HG02973 (cell line): ENCODE measurements at regions not wholly inside any gene's neighbourhood (a gene's known extent, or its start where the extent isn't known, plus 50 kb on each side); places are given as distances from the start of the nearest gene placed in this dataset.

ENCODE experiments used
- ATAC-seq: cut with Tn5 transposase; IDR thresholded peaks from one replicate; pipeline ENCODE4 v1.9.1; 2021; ENCODE audit warnings: moderate library complexity; ENCODE audit not compliant: unreplicated experiment

DNA sequence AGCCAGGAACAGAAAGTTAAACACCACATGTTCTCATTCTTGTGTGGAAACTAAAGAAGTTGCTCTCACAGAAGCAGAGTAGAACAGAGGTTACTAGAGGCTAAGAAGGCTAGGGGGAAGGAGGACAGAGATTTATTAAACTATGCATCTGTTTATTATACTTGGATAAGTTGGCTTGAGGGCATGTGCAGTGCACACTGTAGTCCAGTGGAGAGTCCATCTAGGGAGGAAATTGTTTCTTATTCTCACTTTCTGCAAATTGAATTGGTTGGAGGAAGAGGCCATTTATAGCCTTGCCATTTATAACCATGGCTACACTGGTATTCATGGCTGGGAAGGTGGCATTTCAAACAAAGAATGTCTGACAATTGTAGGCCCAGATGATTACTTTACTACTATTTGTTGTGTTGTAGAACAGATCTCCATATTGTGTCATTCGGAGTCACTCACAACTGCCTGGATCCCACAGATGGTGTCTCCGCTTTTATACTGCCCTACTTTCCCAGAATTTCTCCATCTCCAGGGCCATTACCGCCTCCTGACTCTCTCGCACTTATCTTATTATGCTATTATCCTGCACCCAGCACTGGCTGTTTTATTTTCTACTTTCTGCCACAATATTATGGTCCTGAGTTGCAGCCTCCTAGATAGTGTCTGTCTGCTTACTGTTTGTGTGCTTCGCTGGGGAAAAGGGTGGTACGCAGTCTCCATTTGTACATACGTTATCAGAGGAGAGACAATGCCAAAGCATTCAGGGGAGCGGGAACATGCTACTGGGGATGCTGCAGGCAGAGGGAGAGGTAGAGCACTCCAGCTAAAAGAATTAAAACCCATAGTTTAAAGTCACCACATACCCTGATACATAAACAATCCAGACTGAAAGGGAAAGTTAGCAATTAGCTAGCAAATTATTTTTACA is 169.3 kb upstream of the BLID start:
- ATAC-seq = no peak

DNA sequence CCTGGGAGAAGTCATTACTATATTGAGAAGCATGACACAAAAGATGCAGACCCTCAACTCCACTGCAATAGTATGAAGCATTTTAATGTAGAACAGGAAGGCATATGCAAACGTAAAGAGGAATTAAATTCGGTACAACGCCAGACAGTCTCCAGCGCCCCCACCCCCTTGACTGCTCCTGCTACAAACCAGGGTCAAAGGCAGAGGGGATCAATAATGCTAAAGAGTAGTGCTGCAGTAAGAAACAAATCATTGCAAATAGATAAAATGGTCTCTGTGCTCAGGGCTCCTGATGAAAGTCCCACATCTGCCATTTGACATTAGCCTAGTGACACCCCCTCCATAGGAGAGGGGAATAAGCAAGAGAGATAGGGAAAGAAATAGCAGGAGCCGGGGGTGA is 164.9 kb upstream of the BLID start:
- no peak for ATAC-seq

DNA sequence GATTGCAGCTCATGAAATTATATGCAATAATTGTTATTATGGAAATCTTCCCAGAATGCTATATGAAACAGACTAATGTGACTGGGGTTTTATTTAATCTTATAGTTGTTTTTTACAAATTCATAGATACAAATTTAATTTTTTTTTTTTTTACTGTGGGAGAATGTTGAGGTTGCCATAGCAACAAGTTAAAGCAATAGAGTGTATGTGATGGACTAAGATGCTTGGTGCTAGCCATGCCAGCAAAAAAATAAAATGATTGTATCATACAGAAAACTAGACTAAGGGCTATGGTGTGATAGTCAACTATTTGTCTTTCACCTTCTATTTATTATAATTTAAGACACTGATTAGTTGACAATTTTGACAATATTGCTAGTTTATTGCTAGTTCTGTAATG is 163.2 kb upstream of the BLID start:
- ATAC-seq = no peak

DNA sequence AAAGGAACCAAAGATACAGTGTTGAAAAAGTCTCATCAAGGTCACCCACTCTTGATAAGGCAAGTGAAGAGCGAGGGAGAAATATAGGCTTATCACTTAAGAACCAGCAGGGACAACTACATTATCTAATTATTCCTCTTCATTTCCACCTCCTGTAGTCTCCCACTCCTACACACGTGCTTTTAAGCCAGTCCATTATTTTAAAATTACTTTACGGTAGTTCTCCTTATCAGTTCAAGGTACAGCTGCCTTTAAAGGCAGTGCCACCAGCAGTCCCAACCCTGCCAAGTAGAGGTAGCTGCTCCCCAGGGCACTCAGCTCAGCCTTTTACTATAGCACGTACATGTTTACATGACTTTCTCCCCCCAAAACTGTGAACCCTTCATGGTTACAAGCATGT is 161.5 kb upstream of the BLID start:
- no peak for ATAC-seq

DNA sequence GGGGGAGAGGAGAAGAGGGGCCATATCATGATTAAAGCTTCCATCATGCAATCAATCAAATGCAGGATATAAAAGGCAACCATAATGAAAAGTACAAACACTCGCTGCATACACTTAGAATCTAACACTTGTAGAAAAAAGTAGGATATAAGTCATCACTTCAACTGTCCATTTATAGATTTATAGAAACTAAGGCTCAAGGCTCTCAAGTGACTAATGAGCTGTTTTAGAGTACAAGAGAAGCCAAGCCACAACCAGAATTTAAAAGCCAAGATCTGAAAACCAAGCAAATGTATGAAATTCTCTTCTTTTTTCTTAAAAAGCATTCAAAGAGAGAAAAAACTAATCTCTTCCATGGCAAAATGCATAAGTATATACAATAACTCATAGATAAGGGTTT is 160.2 kb upstream of the BLID start:
- no peak for ATAC-seq

DNA sequence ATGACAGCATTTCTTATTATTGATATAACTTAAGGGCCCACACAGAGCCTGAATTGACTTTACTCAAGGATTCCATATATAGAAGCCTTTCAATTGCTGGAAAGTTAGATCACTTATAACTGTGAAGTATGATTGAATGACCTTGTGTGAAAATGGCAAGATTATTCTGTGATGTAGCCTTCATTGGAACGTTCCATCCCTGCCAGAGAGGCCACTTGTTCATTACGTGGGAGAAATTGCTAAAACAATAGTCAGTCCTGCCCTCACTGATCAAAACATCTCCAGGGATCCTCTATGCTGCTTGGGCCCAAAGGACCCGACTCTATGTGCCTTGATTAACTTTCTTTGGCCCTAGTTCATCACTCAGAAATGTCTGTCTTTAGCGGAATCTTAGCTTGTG is 159.5 kb upstream of the BLID start:
- no peak for ATAC-seq

DNA sequence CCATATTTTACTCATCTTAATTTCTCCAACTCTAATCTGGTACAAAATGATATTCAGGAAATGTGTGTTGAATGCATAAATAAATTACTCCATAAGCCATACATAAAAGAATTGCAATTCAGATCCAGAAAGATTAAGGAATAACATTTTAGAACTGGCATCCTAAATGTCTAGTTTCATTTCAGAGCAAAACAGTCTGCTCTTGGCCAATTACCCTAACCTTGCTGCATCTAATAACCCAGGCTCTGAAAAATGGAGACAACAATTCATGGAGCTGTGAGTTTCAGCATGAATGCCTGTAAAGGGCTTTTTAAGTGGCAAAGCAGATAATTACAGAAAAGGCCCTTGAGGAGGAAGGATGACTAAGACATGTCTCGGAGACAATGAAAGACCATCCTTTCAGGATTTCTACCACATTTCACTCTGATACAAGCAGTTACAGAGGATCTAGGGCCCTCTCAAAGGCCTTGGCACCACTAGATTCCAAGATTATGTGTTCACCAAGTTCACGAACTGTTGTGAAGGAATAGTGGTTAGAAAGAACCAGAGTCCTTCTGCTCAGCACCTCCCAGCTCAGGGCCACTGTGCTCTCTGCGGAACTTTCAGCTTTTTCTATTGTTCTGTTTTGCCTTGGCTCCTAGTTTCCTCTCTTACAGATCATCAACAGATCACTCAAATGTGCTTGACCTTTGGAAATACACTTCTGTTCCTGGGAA is 157.6 kb upstream of the BLID start:
- no peak for ATAC-seq

DNA sequence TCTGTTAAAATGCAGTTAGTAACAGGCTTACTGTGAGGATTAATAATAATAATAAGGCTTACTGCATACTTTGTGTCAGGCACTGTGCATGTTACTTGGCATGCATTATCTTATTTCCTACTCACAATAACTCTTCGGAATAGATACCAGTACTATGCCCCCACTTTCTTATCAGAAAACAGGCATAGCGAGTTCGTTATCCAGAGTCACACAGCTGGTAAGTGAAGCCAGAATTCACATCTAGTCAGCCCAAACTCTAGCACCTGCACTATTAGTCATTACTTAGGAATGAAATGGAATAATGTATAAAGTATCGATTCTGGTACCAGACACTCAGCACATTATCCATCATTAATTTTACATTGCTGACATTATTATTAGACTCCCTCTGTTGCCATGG is 155.7 kb upstream of the BLID start:
- no peak for ATAC-seq

DNA sequence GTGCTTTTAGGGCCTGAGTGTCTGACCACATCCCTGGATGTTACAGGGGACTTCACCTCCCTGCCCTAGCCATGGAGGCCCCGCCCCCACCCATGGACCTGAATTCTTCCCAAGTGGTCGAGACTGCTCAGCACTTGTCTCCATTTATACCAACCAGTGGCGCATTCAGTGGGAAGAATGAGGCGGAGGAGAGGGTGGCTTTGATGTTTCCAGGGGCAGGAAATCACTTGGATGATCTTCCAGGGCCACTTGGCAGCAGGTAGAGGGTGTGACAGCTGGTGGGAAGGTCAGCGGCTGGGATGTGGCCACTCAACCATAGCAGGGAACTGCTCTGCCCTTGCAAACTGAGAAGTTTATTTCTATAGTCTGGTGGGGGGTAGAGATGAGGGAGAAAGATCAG is 155.1 kb upstream of the BLID start:
- no peak for ATAC-seq

DNA sequence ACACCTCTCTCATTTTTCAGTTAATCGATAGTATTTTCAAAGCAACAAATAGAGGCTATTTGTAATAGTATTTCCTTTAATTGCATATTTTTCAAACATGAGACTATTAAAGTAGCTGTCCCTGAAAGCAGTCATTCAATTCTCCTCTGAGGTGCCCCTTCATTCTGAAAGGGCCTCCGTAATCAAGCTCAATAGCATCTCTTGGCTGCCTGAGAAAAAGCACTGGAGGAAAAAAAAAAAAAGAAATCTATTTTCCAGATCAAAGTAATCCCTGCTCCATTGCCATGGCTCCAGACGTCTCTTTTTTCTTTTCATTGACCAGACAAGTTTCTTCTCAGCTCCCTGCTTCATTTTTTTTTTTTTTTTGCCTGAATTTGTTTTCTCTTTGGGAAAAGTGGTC is 154.5 kb upstream of the BLID start:
- no peak for ATAC-seq

DNA sequence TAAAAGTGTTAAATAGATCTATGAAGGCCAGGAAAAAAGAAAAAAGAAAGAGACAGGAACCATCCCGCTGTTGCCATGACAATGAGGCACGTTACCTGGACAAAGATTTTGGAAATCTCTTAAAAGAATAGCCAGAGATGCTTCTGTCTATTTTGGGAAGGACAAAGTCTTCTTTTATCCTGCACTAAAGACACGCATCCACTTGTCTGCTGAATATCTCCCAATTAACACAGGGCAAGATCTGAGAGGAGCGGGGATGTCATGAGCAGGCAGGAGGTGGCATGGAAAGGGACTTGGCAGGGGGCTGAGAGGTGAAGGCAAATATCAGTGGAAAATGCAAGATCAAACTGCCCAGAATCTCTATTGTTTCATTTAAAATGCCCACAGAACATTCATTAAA is 153.8 kb upstream of the BLID start:
- ATAC-seq = no peak

DNA sequence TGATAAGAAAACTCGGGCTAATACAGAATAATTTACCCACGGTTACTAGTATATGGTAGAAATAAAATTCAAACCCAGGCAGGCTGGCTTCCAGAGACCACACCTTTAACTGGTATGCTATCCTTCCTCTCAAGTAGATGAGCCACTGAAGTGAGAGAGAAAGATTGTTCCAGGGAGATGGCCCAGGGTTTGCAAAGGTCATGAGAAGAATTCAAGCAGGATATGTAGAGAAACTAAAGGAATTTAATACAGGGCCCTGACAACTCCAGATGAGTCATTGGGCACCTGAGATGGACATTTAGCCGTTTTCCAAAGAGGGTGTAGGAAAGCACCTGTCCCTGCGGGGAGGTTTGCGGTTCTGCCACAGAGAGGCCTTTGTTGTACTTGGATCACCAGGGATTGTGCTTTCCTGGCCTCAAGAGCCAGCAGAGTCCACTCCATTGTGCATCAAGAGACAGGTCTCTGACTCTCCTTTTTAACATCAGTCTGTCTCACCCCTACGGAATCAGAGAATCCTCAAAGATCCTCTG is 152.7 kb upstream of the BLID start:
- ATAC-seq = no peak

DNA sequence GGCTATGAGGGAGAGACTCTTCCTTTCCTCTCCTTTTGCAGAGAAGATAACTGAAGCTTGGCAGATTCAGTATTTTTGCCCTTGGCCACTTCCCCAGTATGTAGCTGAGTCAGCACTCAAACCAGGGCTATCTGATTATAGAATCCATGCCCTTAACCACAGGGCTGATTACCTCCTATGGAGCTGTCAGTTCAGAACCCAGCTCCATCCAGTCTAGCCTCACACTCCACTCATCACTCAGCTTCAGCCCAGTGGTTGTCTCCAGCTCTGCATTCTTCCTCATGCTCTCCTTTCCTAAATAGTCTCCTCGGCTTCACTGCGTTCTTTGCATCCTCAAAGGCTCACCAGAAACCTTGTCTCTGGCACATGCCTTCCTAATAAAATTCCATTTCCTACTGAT is 151.6 kb upstream of the BLID start:
- ATAC-seq = no peak

DNA sequence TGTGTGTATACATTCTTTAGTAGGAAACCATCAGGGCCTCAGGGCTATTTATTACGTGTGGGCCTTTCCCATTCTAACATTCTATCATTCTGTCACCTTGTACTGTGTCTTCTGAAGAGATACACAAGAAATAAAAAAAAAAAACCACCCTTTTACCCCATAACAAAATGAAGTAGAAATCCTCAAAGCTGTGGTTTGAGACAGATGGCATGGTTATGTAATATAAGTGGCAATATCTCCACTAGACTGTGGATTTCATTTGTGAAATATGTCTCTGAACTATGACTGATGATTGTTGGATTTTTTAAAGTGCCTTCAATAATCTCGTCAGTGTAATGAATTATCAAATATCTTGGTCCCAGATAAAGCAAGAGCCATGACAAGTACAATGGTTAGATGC is 150.0 kb upstream of the BLID start:
- no peak for ATAC-seq

DNA sequence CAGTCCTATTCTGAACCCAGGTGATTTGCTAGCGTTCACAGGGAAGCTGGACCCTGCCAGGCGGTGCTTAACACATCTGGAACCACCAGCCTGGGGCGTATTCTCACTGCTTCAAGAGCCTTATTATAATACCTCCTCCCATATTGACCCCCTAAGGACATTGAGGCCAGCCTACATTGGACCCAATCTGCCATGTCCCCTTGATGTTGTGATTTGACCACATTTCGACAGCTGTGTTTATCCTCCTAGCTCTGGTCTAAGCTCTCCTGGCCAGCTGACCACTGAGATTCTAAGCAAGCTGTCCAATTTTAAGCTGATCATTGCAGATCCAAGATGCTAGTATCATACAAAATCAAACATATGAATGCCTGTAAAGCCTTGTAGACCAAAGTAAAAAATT is 148.1 kb upstream of the BLID start:
- no peak for ATAC-seq

DNA sequence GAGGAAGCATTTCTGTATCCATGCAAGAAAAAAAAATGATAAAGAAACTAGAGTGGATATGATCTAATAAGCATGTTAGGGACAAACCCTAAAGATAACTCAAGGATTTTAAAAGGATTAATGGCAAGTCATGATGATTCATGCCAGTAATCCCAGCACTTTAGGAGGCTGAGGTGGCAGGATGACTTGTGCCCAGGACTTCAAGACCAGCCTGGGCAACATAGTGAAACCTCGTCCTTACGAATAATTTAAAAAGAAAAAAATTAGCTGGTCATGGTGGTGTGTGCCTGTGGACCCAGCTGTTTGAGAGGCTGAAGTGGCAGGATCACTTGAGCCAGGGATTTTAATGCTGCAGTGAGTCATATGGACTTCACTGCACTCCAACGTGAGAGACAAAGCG is 145.5 kb upstream of the BLID start:
- no peak for ATAC-seq

DNA sequence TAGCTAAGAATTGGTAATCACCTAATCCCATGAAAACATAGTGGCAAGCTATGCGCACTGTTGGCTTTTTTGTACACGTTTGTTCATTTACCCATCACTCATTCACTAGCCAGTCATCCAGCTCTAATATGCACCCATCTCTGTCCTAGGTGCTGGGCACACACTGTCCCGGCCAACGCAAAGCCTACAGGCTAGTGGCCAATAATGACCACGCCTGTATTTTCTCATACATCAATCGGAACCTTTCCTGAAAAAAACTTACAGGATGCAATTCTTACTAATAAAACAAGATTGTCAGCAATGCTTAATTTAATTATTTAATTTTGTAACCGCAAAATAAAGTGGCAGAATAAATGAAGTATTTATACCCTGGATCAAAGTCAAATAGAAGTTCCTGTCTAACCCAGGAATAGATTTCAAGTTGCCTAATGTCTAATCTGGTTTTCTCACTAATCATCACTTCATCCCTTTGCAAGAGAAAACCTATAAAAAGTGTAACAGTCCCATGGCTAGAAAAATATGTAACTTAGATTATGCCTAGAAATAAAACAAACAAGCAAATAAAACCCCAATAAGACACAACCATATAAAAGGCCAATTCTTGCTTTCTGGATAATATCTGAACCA is 143.3 kb upstream of the BLID start:
- no peak for ATAC-seq

DNA sequence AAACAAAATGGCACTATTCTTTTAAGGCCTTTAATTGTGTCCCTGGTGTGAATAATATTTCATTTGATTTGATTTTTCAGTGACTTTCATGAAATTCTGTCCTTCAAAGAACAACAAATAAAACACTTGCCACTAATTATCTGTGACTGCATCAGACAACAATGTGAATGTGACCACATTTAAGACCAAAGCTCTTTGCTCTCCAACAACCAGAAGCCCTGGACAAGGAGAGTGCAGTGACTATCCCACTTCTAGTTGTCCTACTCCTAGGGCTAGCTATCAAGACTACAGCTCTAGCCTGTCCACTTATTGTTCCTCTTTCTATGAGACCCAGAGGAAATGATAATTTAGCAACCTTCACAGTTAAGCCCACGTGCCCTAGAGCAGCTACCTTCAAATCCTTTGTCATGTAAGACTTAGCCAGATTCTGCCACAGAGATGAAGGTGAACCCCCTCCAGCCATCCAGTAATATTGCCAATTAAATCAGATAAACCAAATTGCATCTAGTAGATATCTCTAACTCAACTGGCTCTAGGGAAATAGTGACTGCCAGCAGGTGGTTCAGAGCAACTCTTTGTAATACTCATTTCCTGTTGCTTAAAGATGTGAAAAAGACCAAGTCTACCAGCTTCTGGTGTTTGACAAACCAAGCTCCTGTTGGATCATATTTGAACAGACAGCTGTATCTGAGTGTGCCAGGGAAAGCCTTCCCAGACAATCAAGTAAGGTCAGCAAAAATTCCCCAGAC is 142.6 kb upstream of the BLID start:
- no peak for ATAC-seq

DNA sequence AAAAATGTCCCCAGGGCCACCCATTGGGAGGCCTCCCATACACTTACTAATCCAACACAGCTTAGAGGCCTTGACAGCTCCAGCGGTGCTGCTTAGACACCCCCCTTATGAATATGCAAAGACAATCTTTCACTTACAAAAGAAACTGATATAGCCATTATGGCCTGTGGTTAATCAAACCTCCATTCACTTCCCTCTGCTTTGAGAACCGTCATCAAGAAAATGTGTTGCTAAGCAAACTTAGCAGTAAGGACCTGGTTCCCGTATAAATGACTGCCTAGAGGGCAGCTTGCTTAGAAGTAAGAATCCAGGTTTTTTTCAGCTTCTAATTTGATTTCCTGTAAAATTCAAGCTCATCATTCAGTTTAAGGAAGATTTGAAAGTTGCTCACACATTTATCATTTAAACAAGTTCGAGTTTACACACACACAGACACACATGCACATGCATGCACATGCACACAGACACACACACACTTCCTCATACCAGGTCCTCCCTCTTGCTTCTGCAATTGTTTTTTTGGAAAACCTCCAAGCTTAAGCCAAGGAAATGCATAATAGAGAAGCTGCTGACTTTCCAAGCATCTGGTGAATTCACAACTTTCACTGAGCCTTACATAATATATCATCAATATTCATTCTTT is 137.7 kb upstream of the BLID start:
- no peak for ATAC-seq

DNA sequence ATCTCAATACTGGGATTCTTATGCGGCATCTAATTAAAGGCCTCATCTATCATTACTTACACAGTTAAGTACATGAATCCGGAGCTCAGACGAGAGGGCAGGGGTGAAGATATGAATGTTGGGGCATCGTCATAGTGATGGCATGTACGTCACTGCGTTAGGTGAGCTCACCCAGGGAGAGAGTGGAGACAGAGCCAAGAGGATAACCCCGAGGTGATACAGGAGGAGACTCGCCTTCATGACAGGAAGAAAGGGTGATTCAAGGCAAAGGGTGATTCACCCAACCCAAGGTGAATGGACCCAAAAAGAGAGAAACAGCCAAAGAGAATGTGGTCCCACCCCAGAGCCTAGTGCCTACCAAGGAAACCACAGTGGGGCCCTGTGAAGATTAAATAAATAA is 132.9 kb upstream of the BLID start:
- ATAC-seq = no peak

DNA sequence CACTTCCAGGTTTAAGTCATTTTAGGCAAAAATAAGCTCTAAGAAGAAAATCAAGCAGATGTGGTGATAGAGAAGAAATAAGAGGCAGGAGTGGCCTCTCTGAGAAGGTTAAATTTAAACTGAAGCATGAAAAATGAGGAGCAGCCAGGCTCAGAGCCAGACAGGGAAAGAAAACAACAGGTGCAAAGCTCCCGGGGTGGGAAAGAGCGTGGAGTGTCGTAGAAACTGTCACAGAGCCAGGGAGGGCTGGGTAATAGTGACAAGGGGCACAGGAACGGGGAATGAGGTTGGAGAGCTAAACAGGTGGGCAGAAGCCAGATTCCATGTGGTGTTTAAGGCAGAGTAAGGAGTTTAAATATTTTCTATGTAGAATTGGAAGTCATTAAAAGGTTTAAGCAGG is 132.1 kb upstream of the BLID start:
- ATAC-seq = no peak
